ENCODE measurements at regions not wholly inside any gene's neighbourhood (a gene's known extent, or its start where the extent isn't known, plus 50 kb on each side); places are given as distances from the start of the nearest gene placed in this dataset.

DNA sequence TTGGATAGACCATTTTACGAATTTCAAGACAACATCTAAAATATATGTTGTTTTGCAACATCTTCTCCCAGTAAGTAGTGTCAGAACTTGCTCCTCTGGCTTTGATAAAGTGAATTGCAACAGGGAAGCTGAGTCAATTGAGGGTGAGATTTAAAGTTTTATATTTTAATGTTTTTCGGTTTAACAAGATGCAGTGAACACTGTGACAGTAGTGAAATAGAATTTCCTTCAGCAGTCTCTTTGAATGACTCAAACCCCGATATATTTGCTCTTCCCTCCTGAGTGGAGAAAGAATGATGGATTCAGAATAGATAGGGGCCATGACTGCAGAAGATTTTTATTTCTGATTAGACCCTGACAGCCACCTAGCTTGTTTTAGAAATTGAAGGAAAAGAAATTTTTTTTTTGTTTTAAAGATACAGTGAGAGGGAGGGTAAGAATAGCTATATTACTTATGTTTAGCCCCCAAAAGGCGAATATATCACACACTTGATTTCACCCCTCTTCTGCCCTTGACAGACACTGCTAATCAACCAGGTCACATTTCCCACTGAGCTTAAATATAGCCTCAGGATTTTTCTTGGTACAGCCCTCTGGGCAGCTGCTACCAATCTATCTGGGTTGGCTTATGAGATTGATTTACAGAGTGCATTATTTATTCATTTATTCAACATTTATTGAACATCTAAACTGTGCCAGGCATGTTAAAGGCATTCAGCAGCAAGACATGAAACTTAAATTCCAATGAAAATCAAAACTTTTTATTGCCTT, 183.3 kb upstream of the ADAMTS9 start:
- no peak overlapping the region for H3K27ac ChIP-seq (ENCODE audit: low read depth, low read length)
- TF ChIP-seq, protein P1, sequence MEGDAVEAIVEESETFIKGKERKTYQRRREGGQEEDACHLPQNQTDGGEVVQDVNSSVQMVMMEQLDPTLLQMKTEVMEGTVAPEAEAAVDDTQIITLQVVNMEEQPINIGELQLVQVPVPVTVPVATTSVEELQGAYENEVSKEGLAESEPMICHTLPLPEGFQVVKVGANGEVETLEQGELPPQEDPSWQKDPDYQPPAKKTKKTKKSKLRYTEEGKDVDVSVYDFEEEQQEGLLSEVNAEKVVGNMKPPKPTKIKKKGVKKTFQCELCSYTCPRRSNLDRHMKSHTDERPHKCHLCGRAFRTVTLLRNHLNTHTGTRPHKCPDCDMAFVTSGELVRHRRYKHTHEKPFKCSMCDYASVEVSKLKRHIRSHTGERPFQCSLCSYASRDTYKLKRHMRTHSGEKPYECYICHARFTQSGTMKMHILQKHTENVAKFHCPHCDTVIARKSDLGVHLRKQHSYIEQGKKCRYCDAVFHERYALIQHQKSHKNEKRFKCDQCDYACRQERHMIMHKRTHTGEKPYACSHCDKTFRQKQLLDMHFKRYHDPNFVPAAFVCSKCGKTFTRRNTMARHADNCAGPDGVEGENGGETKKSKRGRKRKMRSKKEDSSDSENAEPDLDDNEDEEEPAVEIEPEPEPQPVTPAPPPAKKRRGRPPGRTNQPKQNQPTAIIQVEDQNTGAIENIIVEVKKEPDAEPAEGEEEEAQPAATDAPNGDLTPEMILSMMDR (IDR thresholded peaks at IDR 0.05; ENCODE audit: low read depth, low read length): no peak
- ChIA-PET CTCF (no interaction called here), POLR2A (no interaction called here)
- H3K9me3 ChIP-seq (ENCODE audit: control insufficient read depth, insufficient read depth, low read length): no peaks in the 10 kb centered on the region
- H3K4me3 ChIP-seq (ENCODE audit: low read depth, low read length): no peak overlapping the region
- H3K27me3 ChIP-seq (ENCODE audit: control insufficient read depth, insufficient read depth, low read length): no peaks in the 10 kb centered on the region
- no peak for DNase-seq (ENCODE audit: low read depth, low spot score)

DNA sequence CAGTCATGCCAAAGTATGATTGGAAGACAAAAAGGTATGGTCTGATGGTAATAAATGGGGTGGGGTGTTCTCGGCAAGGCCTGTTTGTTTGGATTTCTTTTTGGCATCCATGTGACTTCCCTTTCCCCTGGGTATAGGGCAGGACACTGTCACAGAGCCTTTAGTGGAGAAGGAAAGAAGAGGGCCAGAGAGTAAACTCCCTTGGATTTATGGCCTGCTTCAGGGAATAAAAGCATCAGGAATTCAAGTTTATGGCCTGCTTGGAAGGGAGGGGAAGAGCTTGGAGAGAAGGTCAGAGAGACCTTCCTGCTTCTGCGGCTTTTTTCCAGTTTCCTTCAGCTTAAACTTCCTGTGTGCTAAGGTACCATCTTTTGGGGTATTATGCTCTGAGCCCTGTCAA, 179.4 kb upstream of the ADAMTS9 start:
- no peaks in the 10 kb centered on the region for H3K27me3 ChIP-seq (ENCODE audit: control insufficient read depth, insufficient read depth, low read length)
- H3K4me3 ChIP-seq (ENCODE audit: low read depth, low read length): no peak overlapping the region
- CTCF ChIA-PET: no interaction called here
- TF ChIP-seq, protein P1 (IDR thresholded peaks at IDR 0.05; ENCODE audit: low read depth, low read length): no peak
- H3K27ac ChIP-seq (ENCODE audit: low read depth, low read length): no peak overlapping the region
- POLR2A ChIA-PET: no interaction called here
- DNase-seq (ENCODE audit: low read depth, low spot score): no peak
- H3K9me3 ChIP-seq (ENCODE audit: control insufficient read depth, insufficient read depth, low read length): no peaks in the 10 kb centered on the region

DNA sequence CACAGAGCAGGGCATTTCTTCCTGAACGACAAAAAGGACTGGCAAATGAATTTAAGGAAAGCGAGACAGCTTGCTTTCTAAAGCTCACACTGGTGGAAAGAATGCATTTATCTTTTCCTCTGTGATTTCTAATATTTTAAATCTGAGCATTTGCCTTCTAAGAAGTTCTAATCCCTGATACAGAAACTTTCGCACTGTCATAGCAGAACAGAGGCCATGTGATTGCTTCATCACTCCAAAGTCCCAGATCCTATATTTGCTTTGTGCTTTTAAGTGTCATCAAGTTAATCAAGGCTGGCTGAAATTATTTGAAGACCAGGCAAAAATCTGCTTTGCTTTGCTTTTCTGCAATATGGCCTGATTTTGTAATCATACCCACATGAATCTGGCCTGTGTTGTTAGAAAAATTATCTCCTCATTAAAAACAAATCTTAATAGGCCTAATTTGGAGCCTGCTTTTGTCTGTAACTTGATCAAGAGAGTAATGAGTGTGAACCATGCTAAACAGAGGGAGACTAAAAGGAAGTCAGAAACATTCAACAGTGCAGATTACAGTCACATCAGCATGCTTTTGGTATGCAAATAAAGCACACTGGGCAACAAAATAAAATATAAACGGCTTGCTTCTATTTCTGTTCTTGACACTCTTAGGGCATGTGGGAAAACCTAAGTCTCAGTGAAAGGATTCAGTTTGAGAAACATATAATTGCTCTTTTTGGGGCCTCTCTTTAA, 178.2 kb upstream of the ADAMTS9 start:
- H3K4me3 ChIP-seq (ENCODE audit: low read depth, low read length): no peak overlapping the region
- POLR2A ChIA-PET: no interaction called here
- no peak for DNase-seq (ENCODE audit: low read depth, low spot score)
- H3K27me3 ChIP-seq (ENCODE audit: control insufficient read depth, insufficient read depth, low read length): no peaks in the 10 kb centered on the region
- no peak overlapping the region for H3K27ac ChIP-seq (ENCODE audit: low read depth, low read length)
- CTCF ChIA-PET: no interaction called here
- no peaks in the 10 kb centered on the region for H3K9me3 ChIP-seq (ENCODE audit: control insufficient read depth, insufficient read depth, low read length)
- TF ChIP-seq, protein P1 (IDR thresholded peaks at IDR 0.05; ENCODE audit: low read depth, low read length): no peak

DNA sequence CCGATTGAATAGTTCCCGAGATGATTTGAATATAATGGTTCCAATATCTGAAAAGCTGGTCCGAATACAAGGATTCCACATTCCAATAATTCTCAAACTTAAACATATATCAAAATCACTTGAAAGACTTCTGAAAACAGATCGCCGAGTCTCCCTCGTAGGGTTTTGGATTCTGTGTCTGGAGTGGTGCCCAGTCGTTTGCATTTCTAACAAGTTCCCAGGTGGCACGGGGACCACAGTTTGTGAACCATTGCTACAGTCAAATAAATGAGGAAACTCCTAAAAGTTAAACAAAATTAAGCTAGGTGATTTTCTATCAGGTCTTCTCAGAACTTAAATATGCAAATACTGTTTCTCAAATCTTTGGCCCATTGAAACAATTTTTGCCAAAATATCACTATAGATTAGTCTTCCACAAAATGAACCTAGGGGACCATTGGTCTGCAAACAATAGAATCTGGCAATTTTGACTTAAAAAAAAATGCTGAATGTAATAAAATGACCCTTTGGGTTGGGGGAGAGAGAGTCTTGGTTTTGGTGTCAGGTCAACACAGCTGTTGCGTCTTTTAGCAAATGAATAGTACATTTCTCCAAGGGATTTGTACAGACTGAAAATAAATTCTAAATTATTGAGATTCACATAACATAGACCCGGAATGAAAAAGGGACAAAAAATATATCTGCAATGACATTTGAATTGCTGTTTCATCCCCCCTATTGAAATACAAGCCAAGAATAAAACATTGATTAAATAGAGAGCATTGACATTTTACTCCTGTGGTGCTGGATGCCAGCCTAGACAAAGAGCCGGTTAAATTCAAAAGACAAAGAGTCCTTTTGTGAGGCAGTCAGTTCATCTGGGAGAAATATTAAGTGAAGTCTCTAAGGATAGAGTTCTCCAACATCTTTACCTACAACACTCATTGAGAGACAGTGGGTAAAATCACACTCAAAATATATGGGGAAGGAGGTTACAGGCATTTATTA, 175.7 kb upstream of the ADAMTS9 start:
- TF ChIP-seq, protein P1 (IDR thresholded peaks at IDR 0.05; ENCODE audit: low read depth, low read length): no peak
- Histone ChIP-seq H3K27ac (ENCODE audit: low read depth, low read length) (no peak overlapping the region), H3K27me3 (ENCODE audit: control insufficient read depth, insufficient read depth, low read length) (no peaks in the 10 kb centered on the region), H3K9me3 (ENCODE audit: control insufficient read depth, insufficient read depth, low read length) (no peaks in the 10 kb centered on the region), H3K4me3 (ENCODE audit: low read depth, low read length) (no peak overlapping the region)
- POLR2A ChIA-PET: no interaction called here
- CTCF ChIA-PET: interaction anchor here (0.5 kb wide), 1 partner anchor 171 kb away, joined by 3 read pairs; no protein-coding TSS in a partner anchor
- DNase-seq (ENCODE audit: low read depth, low spot score): no peak
